Psoas muscle (tissue), 7 donors: ENCODE measurements at regions not wholly inside any gene's neighbourhood (a gene's known extent, or its start where the extent isn't known, plus 50 kb on each side); places are given as distances from the start of the nearest gene placed in this dataset.

ENCODE experiments used
- ATAC-seq, 4 donors: fragments of 200-7000 bp; cut with Tn5 transposase; one replicate each; pipeline ENCODE4 v1.9.1; 2020; ENCODE audit warnings: moderate library complexity in 3 of 4, mild to moderate bottlenecking in 2 of 4
- DNase-seq, 2 donors: peaks; one replicate each; pipeline ENCODE4 v3.0.0-alpha.2; 2020
- H3K27ac ChIP-seq: fragments of 200-600 bp; one replicate; pipeline ENCODE4 v1.8.0; 2022
- H3K27me3 ChIP-seq, 3 donors: fragments of 200-600 bp in 1 of 3; one replicate each; pipeline versions ENCODE4 v1.6.1 to v1.8.0; 2013 to 2022; ENCODE audit warnings: low read length in 2 of 3, mild to moderate bottlenecking in 2 of 3, moderate library complexity in 1 of 3; ENCODE audit not compliant: insufficient read depth in 3 of 3
- H3K36me3 ChIP-seq, 2 donors: fragments of 200-600 bp in 1 of 2; one replicate each; pipeline versions ENCODE4 v1.6.1 to v1.8.0; 2013 to 2022; ENCODE audit warnings: low read depth in 1 of 2, mild to moderate bottlenecking in 1 of 2, moderate library complexity in 1 of 2; ENCODE audit not compliant: insufficient read depth in 1 of 2
- H3K4me1 ChIP-seq: fragments of 200-600 bp; one replicate; pipeline ENCODE4 v1.8.0; 2022
- H3K4me3 ChIP-seq: fragments of 200-600 bp; one replicate; pipeline ENCODE4 v1.8.0; 2022; ENCODE audit warnings: mild to moderate bottlenecking
- H3K9me3 ChIP-seq: fragments of 200-600 bp; one replicate; pipeline ENCODE4 v1.8.0; 2022
- WGBS, 3 donors: extraction: QIAGEN DNeasy Blood & Tissue Kit; methylation state at CpG; one replicate each; pipeline versions ENCODE4 v1.1.6 to v1.1.7; 2013; 5-methylcytosine and 5-hydroxymethylcytosine counted together
- intact Hi-C, 2 donors: fragments of 100-400 bp; cut with DNase I; formaldehyde crosslinking; loops; one replicate each; pipeline versions ENCODE4 v1.11.0 to v1.14.2; 2022
- TF ChIP-seq, protein P1 (sequence below): fragments of 200-600 bp; IDR thresholded peaks from one replicate; pipeline ENCODE4 v1.8.0; 2022; ENCODE audit warnings: antibody characterized with exemption
- donor health status: healthy with polysubstance abuse.
- donor health status: DM: no; HTN: no; CAD: no; lungs with moderate emphysema.
- donor health status: Bipolar disorder and iron deficiency.
- donor health status: healthy.
- donor health status: DM: yes; HTN: yes; CAD: no.
- donor health status: DM: no; HTN: no; CAD: no.
- donor health status: DM: yes; HTN: yes; CAD: no.

DNA sequence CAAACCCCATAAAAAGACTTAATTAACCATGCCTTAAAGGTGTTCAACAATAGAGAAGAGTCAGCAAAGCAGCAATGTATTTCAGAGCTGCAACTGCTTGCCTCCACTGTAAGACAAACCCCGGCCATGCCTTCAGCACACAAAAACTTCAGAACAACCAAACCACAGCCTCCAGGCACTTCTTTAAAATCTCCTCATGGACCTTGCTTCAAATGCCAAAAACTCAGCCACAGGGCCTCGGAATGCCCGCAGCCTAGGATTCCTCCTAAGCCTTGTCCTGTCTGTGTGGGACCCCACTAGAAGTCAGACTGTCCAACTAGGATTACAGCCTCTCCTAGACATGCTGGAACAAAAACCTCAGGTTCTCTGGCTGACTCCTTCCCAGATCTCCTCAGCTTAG lies 208.1 kb upstream of the DUSP10 start:
- Histone ChIP-seq H3K27ac (no peak overlapping the region), H3K36me3 (no peaks in the 10 kb centered on the region), H3K27me3 (no peaks in the 10 kb centered on the region), H3K4me1 (no peaks in the 10 kb centered on the region), H3K4me3 (no peak overlapping the region), H3K9me3 (no peaks in the 10 kb centered on the region)
- TF ChIP-seq, protein P1, sequence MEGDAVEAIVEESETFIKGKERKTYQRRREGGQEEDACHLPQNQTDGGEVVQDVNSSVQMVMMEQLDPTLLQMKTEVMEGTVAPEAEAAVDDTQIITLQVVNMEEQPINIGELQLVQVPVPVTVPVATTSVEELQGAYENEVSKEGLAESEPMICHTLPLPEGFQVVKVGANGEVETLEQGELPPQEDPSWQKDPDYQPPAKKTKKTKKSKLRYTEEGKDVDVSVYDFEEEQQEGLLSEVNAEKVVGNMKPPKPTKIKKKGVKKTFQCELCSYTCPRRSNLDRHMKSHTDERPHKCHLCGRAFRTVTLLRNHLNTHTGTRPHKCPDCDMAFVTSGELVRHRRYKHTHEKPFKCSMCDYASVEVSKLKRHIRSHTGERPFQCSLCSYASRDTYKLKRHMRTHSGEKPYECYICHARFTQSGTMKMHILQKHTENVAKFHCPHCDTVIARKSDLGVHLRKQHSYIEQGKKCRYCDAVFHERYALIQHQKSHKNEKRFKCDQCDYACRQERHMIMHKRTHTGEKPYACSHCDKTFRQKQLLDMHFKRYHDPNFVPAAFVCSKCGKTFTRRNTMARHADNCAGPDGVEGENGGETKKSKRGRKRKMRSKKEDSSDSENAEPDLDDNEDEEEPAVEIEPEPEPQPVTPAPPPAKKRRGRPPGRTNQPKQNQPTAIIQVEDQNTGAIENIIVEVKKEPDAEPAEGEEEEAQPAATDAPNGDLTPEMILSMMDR: no peak
- DNase-seq (no peak), ATAC-seq (no peak)
- 82 to 89% (median 84%) methylated on average over 3 of the region's 3 CpGs for WGBS, 3 donors
- intact Hi-C loops: no loop called here

DNA sequence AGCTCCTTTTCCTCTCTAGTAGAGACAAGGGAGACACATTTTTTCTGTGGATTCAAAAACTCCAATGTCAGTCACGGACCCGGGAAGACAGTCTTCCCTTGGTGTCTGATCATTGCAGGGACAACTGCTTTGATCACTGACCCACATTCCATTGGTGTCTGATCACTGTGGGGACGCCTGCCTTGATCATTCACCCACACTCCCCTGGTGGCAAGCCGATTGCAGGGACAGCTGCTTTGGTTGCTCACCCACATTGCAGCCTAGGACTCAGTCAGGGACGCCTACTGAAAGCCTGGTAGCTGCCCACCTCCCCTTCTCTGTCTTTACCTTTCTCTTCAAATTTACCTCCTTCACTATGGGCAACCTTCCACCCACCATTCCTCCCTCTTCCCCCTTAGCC lies 206.6 kb upstream of the DUSP10 start:
- no peak for ATAC-seq
- Histone ChIP-seq H3K4me3 (no peak overlapping the region), H3K36me3 (no peaks in the 10 kb centered on the region), H3K27me3 (no peaks in the 10 kb centered on the region), H3K4me1 (no peaks in the 10 kb centered on the region), H3K9me3 (peaks cover 4% of the 10 kb centered on the region), H3K27ac (no peak overlapping the region)
- WGBS, 3 donors: 80 to 88% (median 83%) methylated on average over 5 of the region's 5 CpGs
- intact Hi-C loops: no loop called here
- DNase-seq: no peak
- TF ChIP-seq, protein P1: no peak

DNA sequence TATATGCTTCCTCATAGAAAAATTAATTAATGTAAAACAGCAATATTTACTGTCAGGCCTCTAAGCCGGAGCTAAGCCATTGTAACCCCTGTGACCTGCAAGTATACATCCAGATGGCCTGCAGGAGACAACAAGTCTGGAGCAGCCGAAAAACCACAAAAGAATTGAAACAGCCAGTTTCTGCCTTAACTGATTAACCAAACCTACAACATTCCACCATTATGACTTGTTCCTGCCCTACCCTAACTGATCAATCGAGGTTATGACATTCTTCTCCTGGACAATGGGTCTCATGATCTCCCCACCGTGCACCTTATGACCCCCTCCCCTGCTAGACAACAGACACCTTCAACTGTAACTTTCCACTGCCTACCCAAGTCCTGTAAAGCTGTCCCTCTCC lies 205.8 kb upstream of the DUSP10 start:
- TF ChIP-seq, protein P1: no peak
- Histone ChIP-seq H3K27me3 (no peaks in the 10 kb centered on the region), H3K4me1 (no peaks in the 10 kb centered on the region), H3K9me3 (peaks cover 4% of the 10 kb centered on the region), H3K27ac (no peak overlapping the region), H3K4me3 (no peak overlapping the region), H3K36me3 (no peaks in the 10 kb centered on the region)
- intact Hi-C loops: no loop called here
- ATAC-seq (no peak), DNase-seq (no peak)
- 81 to 86% (median 82%) methylated on average over 4 of the region's 4 CpGs for WGBS, 3 donors

DNA sequence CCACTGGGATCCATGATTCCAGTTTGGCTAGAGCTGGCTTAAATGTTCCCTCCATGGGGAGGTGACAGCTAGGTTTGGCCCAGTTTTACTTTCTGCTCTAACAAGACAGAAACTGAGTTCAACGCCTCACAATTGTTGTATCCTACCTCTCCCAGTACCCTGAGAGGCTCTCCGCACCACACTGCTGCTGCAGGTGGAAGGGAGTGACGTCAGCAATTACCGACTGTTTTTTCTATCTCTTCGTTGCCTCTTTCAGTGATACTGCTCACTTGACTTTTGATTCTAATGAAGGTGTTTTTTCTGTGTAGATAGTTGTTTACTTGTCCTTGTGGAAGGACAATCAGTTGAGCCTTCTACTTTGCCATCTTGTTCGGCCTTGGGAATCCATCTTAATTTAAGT lies 204.9 kb upstream of the DUSP10 start:
- Histone ChIP-seq H3K27me3 (no peaks in the 10 kb centered on the region), H3K9me3 (peaks cover 4% of the 10 kb centered on the region), H3K4me1 (no peaks in the 10 kb centered on the region), H3K4me3 (no peak overlapping the region), H3K27ac (no peak overlapping the region), H3K36me3 (no peaks in the 10 kb centered on the region)
- TF ChIP-seq, protein P1: no peak
- DNase-seq (no peak), ATAC-seq (no peak)
- 96 to 97% (median 97%) methylated on average over 6 of the region's 6 CpGs for WGBS, 3 donors
- intact Hi-C loops: no loop called here

DNA sequence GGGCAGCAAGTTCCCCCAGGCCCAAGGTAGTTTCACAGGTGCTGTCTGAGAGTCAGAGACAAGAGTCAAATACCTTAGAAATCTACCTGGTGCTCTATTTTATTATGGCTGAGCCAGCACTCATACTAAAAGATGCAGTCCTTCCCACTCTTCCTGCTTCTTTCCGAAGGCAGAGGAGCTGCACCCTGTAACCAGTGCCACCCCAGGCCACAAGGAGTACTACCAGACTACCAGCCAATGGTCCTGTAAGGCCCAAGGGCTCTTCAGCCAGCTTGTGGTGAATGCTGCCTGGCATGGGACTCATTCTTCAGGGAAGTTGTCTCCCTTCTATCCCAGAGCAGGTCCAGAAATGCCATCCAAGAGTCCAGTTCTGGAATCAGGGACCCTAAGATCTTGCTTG lies 203.8 kb upstream of the DUSP10 start:
- Histone ChIP-seq H3K36me3 (no peaks in the 10 kb centered on the region), H3K4me3 (no peak overlapping the region), H3K9me3 (peaks cover 4% of the 10 kb centered on the region), H3K4me1 (no peaks in the 10 kb centered on the region), H3K27ac (no peak overlapping the region), H3K27me3 (no peaks in the 10 kb centered on the region)
- WGBS, 3 donors: 72 to 94% (median 83%) methylated on average over 1 of the region's 1 CpG
- DNase-seq (no peak), ATAC-seq (no peak)
- TF ChIP-seq, protein P1: no peak
- intact Hi-C loops: no loop called here
